ENCODE measurements at regions not wholly inside any gene's neighbourhood (a gene's known extent, or its start where the extent isn't known, plus 50 kb on each side); places are given as distances from the start of the nearest gene placed in this dataset.

DNA sequence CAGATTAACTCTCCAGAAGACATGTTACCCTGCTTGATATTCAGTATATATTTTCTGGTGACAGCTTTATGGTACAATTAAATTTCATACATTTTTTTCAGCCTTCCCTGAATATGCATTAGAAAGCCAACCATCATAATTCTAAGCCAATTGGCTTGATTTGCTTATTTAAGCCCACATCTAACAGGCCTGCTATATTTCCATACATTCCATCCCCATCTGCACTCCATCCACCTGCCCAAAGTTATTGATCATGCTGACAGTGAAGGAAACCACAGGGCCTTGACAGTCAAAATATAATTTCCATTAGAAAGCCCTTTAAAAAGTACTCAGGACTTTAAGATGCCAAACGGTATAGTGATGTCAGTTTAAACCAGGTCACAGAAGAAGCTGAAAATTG lies 164.3 kb downstream of the GXYLT1 start (continued):
- TF ChIP-seq PREB (CRISPR knock-in tag; IDR thresholded peaks at IDR 0.05; ENCODE audit: borderline replicate concordance) (no peak), CREB1 (CRISPR knock-in tag; IDR thresholded peaks at IDR 0.05) (no peak), FOXJ3 (CRISPR knock-in tag; IDR thresholded peaks at IDR 0.05; ENCODE audit: borderline replicate concordance) (no peak)
- TF ChIP-seq, protein P1, sequence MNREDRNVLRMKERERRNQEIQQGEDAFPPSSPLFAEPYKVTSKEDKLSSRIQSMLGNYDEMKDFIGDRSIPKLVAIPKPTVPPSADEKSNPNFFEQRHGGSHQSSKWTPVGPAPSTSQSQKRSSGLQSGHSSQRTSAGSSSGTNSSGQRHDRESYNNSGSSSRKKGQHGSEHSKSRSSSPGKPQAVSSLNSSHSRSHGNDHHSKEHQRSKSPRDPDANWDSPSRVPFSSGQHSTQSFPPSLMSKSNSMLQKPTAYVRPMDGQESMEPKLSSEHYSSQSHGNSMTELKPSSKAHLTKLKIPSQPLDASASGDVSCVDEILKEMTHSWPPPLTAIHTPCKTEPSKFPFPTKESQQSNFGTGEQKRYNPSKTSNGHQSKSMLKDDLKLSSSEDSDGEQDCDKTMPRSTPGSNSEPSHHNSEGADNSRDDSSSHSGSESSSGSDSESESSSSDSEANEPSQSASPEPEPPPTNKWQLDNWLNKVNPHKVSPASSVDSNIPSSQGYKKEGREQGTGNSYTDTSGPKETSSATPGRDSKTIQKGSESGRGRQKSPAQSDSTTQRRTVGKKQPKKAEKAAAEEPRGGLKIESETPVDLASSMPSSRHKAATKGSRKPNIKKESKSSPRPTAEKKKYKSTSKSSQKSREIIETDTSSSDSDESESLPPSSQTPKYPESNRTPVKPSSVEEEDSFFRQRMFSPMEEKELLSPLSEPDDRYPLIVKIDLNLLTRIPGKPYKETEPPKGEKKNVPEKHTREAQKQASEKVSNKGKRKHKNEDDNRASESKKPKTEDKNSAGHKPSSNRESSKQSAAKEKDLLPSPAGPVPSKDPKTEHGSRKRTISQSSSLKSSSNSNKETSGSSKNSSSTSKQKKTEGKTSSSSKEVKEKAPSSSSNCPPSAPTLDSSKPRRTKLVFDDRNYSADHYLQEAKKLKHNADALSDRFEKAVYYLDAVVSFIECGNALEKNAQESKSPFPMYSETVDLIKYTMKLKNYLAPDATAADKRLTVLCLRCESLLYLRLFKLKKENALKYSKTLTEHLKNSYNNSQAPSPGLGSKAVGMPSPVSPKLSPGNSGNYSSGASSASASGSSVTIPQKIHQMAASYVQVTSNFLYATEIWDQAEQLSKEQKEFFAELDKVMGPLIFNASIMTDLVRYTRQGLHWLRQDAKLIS (CRISPR knock-in tag; IDR thresholded peaks at IDR 0.05; ENCODE audit: borderline replicate concordance): no peak
- TF ChIP-seq, protein P2, sequence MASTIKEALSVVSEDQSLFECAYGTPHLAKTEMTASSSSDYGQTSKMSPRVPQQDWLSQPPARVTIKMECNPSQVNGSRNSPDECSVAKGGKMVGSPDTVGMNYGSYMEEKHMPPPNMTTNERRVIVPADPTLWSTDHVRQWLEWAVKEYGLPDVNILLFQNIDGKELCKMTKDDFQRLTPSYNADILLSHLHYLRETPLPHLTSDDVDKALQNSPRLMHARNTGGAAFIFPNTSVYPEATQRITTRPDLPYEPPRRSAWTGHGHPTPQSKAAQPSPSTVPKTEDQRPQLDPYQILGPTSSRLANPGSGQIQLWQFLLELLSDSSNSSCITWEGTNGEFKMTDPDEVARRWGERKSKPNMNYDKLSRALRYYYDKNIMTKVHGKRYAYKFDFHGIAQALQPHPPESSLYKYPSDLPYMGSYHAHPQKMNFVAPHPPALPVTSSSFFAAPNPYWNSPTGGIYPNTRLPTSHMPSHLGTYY (CRISPR knock-in tag; IDR thresholded peaks at IDR 0.05): no peak

GRCh38 chr12:41979574-41979973 lies 165.1 kb downstream of the GXYLT1 start:
- Mint-ChIP-seq H3K27ac (no peak overlapping the region), H3K4me1 (peaks cover 22% of the 10 kb centered on the region), H3K27me3 (ENCODE audit: low read depth) (no peaks in the 10 kb centered on the region; the same call in 1 of the 2 replicates), H3K4me3 (no peak overlapping the region), H3K9me3 (peaks cover 16% of the 10 kb centered on the region), H3K36me3 (peaks cover 15% of the 10 kb centered on the region)
- ChIA-PET POLR2A (no interaction called here), CTCF (no interaction called here)
- DNase-seq (ENCODE audit: low spot score): no peak
- no peak for TF ChIP-seq RORB (CRISPR knock-in tag; IDR thresholded peaks at IDR 0.05)
- TF ChIP-seq, protein P3, sequence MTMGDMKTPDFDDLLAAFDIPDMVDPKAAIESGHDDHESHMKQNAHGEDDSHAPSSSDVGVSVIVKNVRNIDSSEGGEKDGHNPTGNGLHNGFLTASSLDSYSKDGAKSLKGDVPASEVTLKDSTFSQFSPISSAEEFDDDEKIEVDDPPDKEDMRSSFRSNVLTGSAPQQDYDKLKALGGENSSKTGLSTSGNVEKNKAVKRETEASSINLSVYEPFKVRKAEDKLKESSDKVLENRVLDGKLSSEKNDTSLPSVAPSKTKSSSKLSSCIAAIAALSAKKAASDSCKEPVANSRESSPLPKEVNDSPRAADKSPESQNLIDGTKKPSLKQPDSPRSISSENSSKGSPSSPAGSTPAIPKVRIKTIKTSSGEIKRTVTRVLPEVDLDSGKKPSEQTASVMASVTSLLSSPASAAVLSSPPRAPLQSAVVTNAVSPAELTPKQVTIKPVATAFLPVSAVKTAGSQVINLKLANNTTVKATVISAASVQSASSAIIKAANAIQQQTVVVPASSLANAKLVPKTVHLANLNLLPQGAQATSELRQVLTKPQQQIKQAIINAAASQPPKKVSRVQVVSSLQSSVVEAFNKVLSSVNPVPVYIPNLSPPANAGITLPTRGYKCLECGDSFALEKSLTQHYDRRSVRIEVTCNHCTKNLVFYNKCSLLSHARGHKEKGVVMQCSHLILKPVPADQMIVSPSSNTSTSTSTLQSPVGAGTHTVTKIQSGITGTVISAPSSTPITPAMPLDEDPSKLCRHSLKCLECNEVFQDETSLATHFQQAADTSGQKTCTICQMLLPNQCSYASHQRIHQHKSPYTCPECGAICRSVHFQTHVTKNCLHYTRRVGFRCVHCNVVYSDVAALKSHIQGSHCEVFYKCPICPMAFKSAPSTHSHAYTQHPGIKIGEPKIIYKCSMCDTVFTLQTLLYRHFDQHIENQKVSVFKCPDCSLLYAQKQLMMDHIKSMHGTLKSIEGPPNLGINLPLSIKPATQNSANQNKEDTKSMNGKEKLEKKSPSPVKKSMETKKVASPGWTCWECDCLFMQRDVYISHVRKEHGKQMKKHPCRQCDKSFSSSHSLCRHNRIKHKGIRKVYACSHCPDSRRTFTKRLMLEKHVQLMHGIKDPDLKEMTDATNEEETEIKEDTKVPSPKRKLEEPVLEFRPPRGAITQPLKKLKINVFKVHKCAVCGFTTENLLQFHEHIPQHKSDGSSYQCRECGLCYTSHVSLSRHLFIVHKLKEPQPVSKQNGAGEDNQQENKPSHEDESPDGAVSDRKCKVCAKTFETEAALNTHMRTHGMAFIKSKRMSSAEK (CRISPR knock-in tag; IDR thresholded peaks at IDR 0.05; ENCODE audit: borderline replicate concordance): no peak
- TF ChIP-seq ARID4B (CRISPR knock-in tag; IDR thresholded peaks at IDR 0.05; ENCODE audit: borderline replicate concordance): no peak
- ATAC-seq: no peak

All from WTC11 (cell line).